Stimulated activated CD4-positive, alpha-beta T cell treated with anti-CD3 and anti-CD28 coated beads, Interleukin-1b, Interleukin-23, amount 100 ng/mL, for 48 hours (primary cell): ENCODE measurements at regions not wholly inside any gene's neighbourhood (a gene's known extent, or its start where the extent isn't known, plus 50 kb on each side); places are given as distances from the start of the nearest gene placed in this dataset.

Experiments
- DNase-seq: peaks from one replicate; pipeline ENCODE4 v3.0.0-alpha.2; 2020

GRCh38 chr13:79803296-79803695 is 322.3 kb downstream of the NDFIP2 start:
- no peak for DNase-seq

- no peak for DNase-seq
Measured at GRCh38 chr13:79802389-79803085, 321.6 kb downstream of the NDFIP2 start.

GRCh38 chr13:79799059-79799867 is 318.3 kb downstream of the NDFIP2 start:
- DNase-seq, result no peak

DNA sequence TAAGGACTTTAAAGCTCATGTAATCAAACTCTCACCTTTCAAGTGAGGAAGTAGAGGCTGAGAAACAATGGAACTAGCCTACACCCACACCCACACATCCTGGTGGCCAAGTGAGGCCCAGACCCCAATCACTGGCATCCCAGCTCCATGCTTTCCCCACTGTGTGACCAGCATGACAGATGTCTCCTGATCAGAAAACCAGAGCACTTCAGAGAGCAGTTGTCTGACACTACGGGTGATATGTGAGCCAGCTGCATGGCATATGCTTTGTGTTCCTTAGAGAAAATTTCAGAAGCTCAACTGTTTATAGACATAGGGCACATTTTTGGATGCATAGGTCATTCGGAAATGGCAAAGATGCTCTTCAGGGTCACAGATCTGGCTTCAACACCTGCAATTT is 315.2 kb downstream of the NDFIP2 start:
- DNase-seq, result no peak

GRCh38 chr13:79794931-79795330 is 314.0 kb downstream of the NDFIP2 start:
- DNase-seq, result no peak

GRCh38 chr13:79792716-79793115 is 311.8 kb downstream of the NDFIP2 start:
- DNase-seq, result no peak

GRCh38 chr13:79791471-79792042 is 310.6 kb downstream of the NDFIP2 start:
- no peak for DNase-seq

- DNase-seq, result no peak
Measured at GRCh38 chr13:79786176-79786575, 305.2 kb downstream of the NDFIP2 start.

- DNase-seq, result no peak
Measured at GRCh38 chr13:79782541-79783205, 301.7 kb downstream of the NDFIP2 start.

DNA sequence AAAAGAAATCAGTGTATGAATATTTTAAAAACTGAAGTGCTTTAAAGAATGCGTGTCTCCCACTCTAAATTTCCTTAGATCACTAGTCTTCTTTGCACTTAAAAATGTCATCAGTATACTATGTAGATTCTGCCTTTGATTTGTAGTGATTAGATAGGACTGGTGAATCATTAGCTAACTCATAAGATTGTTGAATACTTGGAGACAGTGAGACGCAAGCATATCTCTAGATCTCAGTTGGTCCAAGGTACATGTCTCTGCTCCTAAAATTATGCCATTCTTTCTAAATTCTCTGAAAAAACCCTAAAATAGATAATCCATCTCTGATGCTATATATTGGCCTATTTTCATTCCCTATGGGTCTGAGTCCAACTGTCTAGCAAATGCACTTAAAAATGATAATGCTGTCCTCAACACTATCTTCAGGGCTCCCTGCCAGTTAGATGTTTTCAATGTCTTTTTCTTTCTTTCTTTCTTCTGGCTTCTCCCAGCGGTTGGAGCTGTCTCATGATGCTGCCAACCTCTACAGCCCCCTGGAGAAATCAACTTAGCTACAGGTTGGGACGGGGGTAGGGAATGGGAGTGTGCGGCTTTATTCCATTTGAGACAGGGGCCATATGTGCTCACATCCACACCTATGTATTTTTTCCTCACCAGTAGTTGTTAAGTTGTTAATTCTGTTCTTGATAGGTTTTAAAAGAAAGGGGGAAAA is 301.0 kb downstream of the NDFIP2 start:
- no peak for DNase-seq

DNA sequence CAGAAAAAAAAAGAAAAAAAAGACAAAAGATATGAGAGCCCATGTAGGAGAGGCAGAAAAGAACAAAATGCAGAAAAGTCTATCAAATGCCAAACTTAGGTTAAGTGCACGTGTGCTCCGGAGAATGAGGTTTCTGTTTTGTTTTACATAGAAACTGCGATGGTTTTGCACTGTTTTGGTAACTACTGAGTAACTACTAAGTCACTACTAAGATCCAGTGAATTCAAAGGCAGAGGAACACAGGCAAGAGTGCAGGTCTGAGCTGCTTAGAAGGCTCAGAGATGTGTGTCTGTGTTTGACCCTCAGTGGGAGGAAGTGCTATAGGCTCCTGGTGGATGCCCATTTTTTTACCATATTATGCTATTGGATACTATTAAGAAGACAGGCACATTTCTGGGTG is 299.3 kb downstream of the NDFIP2 start:
- no peak for DNase-seq

DNA sequence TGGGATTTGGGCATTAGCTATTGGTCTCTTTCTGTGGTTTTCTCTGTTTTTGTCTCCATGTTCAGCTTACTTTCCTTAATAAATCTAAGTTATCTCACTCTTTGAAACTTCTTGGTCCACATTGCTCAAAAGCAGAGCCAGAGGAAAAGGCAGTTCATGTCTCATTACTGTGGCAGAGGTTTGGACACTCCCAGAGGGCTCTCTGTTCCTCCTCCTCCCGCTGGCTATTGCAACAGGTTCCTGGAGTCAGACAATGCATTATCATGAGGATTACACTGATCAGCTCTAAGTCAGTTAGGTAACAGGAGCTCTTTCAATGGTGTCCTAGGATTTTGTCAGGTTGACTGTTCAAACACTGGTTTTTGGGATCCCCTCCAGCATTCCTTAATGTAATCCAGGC is 298.8 kb downstream of the NDFIP2 start:
- no peak for DNase-seq

DNA sequence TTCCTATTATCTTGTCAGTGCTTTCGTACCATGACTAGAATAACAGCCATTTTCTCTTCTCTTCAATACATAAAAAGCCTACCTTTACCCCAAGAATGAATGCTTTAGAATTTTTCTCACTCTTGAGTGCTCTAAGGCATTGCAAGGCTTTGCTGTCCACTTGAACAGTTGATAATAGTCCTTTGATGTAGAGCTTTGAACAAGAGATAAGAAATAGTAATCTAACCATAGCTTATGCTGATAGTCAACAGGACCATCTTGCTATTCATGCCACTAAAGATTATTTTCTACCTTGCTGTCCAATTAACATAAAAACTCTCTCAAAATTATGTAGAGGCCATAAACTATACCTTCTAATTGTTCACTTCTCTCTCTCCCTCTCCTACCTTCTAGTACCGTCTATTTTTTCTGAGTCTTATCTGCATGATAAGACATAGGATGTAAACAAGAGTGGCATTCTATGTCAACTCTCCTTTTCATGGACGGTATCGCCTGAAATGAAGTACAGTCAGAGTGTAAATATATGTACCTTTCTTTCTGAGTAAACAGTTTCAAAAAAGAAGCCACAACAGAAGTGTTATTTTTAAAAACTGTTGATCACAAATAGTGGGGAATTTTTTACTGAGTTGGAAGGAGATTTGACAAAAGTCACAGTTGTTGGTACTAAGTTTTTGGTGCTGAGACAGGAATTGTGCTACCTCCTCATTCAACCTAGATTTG is 297.9 kb downstream of the NDFIP2 start:
- DNase-seq, result no peak

DNA sequence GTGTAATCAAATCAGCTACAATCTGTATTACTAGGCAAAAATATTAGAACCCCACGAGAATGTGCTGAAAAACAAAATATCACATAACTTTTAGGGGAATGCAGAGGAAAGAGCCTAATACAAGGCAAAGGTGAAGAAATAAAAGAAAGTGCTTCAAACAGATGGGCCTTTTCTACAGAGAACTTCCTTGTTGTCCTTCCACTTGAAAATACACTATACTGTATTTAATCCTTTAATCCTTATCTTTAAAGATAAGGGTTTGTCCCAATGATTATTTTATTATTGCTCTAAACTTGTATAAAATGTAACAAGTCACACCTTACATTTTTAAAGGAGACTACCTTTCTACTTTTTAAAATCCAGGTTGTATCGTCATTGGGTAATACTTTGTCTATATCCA is 296.5 kb downstream of the NDFIP2 start:
- DNase-seq, result no peak

GRCh38 chr13:79776531-79777295 is 295.8 kb downstream of the NDFIP2 start:
- no peak for DNase-seq

DNA sequence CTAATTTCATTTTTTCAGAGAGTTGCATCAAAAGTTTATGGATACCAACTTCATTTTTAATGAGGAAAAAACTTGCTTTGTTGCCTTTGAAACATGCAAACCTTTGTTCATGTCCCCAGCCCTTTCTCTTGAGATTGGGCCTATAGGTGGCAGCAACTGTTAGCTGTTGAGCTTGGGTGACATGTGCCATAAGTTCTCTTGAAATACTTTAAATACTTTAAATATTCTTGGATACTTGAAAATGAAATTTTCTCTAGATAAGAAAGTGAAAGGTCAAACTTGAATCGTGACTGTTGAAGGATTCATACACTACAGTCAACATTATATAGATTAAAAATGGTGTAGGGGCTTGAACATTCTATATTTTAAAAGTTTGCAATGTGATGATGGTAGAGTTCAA is 294.9 kb downstream of the NDFIP2 start:
- DNase-seq, result no peak

DNA sequence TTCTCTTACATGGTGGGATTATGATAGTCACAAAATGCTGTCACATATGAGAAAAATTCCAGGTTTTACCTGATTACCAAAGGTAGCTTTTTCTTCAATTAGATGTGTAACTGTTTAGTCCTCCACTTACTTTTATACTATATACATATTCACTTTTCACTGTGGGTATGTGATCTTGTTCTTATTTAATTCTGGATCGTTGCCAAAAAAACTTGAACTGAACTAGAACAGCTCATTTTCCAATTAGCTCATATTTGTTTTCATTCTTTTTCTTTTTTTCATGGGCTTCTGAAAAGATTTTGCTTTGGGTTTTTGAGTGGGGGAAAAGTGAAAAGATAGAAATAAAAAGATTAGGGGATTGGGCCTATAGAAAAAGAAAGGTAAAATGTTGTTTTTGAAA is 291.9 kb downstream of the NDFIP2 start:
- no peak for DNase-seq

GRCh38 chr13:79771493-79771892 is 290.5 kb downstream of the NDFIP2 start:
- DNase-seq, result no peak

DNA sequence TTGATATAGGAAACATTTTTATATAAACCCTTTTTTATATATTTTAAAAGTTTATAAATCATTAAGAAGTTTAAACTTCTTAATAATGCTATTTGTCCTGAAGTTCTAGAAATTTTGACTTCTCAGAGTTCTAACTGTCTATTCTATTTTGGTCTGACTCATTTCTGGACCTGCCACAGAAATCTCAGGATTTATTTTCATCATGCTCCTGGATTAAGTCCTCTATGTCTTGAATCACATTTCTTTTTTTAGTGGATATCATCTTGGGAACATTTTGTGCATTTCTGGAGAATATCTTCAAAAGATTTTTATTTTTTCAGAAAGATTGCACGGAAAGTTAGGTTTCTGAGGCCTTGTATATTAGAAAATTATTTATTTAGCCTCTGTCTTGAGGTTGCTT is 289.1 kb downstream of the NDFIP2 start:
- DNase-seq, result no peak

GRCh38 chr13:79767126-79767525 is 286.2 kb downstream of the NDFIP2 start:
- DNase-seq, result no peak

GRCh38 chr13:79765331-79765730 is 284.4 kb downstream of the NDFIP2 start:
- DNase-seq, result no peak
